HG03521 (cell line): ENCODE measurements at regions not wholly inside any gene's neighbourhood (a gene's known extent, or its start where the extent isn't known, plus 50 kb on each side); places are given as distances from the start of the nearest gene placed in this dataset.

Source experiments
- ATAC-seq: cut with Tn5 transposase; IDR thresholded peaks from one replicate; pipeline ENCODE4 v1.9.1; 2021; ENCODE audit warnings: mild to moderate bottlenecking, moderate library complexity; ENCODE audit not compliant: unreplicated experiment

DNA sequence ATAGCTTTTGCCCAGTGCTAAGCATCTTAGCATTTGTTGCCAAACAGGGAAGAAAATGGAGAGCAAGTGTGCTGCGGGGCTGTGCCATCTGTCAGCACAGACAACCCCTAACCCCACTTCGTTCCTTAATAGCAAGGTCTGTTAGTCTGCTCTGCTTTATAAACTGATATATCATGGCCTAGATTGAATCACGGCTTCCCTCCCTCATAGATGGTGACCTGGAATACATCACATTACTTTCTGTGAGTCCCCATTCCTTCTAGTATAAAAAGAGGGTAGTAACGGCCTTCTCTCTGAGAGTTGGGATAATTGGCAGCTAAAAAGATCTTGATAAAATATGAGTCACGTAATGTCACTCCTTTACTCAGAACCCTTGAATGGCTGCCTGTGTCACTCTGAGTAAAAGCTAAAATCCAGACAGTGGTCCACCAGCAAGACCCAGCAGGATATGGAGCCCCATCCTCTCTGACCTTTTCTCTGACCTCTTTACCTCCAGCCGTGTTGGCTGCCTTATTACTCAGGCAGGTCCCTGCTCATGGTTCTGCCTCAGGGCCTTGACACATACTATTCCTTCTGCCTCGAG, 151.7 kb downstream of the DLEU7 start:
- ATAC-seq, result no peak

DNA sequence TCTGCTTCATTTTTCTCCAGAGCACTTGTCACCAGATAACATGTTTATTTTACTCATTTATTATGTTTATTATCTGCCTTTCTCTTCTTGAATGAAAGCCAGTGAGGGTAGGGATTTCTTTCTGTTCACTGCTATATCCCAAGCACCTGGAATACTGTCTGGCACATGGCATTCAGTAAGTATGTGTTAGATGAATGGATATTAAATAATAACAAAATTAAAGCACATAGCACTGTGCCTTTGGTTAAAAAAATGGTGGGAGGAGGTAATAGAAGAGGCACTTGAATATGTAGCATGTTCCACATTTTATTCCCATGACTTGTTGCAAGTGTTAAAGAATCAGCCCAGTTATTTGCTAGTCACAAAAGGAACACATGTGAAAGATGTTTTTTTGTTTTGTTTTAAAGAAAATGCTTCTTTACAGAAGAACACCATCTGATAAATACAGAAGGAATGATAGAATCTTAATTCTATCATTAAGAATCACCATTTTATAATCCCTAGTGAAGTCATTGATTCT, 151.0 kb downstream of the DLEU7 start:
- ATAC-seq, result no peak

DNA sequence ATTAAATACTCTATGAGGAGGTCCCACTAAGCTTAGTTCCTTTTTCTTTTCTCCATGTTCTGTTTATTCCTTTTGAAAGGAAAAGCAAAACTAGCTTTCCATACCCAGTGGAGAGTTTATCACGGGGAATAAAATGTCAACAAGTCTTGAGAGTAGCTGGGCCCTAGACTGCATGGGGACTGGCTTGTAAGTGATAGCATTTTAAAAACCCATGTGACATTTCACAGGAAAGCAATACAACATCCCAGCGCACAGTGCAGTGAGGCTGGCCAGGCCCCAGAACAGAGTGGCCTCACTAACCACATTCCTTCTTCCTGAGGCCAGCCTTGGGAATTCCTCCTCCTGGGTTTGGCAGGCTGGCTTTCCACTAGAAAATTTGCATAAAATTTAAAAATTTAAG, 149.8 kb downstream of the DLEU7 start:
- ATAC-seq, result no peak

DNA sequence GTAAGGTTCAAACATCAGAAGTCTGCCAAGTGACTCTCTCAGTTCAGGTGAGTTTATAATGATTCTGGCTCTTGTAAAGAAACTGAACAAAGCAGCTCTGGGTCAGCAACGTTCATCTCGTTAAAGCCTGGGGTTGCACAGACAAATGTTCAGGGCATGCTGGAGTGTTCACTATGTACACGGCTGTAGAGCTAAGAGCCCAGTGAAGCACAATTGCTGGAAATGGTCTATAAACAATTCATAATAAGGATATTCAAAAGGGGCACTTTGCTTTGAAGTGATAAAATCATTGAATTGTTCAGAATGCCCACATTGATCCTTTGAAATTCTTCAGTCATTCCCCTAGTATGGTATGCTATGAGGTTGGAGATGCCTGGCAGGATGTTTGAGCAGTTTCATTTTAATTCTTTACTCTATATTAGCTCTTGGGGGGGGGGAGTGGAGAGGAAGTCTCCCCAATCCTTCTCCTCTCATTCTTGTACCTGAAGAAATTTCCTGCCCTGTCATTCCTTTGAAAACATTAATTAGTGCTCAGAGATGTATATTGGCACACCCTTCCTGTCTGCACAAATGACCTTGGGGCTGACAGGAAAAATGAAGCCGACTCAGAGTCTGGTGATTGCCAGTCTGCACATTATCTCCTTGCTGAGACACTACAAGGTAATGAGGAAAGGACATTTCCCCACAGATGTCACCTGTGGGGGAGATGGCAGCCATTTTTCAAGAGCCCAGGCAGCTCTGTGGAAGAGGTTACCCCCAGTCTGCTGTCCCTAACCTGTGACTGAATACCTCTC, 145.5 kb downstream of the DLEU7 start:
- ATAC-seq, result no peak

DNA sequence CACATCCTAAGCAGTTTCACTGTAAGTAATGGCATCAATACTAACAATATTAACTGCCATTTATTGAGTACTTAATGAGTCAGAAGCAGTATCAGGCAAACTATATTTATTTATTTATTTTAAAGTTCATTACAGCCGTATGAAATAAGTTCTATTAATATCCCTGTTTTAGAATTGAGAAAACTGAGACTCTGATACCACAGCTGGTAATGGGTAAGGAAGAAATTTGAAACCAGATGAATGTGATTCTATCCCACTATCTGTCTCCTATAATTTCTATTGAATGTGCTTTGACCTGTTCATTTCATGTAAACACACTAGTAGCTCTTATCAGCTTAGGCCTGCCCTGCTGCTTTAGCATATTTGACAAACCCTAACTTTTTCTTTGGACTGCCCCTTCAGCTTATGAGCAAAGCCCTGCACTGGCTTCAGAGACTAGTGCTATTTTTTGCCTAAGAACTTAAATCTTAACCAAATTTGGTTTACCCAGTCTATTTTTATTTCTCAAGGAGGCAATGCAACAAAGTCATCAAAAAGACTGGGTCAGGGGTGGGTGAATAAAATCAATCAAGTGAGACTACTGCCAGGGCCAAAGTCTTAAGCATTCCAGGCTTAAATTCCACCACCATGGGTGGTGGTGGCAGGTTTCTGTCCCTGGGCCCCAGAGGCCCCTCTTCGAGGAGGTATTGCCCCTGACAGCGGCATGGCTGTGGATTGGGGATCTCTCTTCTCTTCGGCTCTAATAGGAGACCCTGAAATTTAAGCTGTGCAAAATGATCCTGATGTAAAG, 143.4 kb downstream of the DLEU7 start:
- ATAC-seq, result no peak

DNA sequence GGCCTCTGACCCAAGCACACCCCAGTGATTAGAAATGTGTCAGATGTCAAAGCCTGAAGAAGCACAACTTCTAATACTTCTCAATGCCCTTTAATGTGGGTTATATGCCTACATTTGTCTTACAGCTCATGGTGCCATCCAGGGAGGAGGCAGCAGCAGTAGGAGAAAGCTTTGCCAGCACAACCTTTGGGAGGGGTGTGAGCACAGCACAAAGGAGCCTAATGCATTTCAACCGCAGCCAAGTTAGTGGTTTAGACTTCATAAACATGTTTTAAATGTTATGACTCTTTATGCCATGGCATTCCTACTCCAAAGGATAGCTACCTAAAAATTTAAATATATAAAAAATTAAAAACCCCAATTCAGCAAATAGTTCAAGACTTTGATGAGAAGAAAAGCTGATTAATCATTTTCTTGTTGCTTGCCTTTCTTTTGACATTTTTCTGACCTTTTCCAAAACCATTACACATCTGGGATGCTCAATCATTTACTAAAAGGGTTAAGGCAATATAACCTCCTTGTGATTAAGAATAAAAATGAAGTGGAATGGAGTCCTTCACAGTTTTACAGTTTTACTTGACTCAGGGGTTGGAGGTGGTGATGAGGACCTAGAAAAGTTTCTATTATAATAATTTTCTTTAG, 142.7 kb downstream of the DLEU7 start:
- ATAC-seq, result no peak

DNA sequence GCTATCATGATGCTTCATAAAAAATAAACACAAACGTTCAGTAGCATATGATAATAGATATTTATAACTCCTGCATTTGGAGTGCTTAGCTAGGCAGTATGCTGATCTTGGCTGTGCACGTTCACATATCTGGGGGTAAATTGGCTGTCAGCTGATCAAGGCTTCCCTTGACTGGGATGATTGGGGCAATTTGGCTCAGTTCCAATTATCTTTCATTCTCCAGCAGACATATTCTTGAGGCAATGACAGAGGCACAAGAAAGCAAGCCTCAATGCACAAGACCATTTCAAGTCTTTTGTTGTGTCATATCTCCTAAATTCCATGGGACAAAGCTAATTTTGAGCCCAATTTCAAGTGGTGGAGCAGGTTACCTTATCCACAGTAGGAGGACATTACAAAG, 142.0 kb downstream of the DLEU7 start:
- ATAC-seq, result no peak

DNA sequence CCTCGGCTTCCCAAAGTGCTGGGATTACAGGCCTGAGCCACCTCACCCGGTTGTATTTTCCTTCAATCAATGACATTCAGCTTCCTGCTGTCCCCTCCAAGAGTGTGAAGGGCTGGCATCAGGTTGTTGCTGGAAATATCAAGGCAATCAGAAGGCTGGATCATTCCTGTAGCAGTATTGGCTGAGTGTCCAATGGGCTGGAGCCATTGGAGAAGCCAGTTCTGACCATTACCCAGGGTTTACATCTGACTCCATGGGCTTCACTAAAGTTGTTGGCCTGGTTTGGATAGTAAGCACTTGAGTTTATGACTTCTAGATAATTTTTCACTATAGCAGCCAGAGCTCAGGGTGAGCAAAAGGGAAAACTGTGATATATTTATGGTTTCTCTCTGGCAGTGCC, 137.0 kb downstream of the DLEU7 start:
- no peak for ATAC-seq

DNA sequence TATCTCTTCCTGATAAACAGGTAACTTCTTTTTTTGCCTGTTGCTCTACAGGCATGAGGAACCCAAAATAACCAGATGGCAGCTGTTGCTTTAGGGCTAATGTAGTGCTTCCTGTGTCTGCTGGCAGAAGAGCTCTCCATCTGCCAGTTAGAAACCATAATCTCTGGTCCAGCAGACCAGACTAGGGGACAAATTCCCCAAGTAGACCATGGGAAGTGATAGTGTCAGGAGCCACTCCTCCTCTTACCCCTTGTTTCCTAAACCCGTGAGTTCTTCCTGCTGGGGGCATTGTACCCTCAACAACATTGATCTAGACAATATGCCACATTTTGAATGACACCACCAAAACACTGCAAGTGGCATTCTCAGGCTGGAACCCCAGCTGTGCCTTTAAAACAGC, 135.9 kb downstream of the DLEU7 start:
- ATAC-seq, result no peak

DNA sequence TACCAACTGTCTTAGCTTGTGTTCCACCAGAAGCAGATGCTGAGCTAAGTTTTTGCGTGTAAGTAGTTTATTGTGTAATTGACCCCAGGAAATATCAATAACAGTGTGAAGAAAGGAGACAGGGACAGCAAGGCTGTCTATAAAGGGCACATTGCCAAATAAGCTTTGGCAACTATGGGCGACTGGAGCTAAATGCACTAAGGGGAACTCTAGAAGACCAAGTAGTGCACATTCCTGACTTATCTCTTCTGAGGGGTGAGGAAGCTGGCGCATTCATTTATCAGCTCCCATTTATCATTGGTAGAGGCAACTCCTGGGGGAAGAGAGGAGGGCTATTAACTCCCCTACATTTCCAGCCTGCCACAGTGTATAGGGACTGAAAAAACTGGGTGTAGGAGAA, 135.0 kb downstream of the DLEU7 start:
- ATAC-seq, result no peak

DNA sequence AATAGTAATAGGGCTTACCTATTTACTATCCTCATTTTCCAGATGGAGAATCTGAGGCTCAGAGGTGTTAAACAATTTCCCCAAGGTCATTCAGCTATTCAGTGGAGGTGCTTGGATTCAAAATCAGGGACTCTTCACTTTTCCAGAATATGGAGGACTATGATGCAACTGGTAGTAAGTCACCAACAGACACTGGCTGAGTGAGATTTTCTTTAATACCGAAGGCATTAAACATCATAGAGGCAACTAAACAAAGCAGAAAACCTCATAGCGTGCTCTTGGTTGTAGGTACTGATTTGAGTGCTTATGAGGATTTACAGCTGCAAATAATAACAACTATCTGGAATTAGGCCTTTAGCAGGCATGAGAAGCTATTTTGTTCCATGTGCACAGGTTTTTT, 134.4 kb downstream of the DLEU7 start:
- ATAC-seq, result no peak

DNA sequence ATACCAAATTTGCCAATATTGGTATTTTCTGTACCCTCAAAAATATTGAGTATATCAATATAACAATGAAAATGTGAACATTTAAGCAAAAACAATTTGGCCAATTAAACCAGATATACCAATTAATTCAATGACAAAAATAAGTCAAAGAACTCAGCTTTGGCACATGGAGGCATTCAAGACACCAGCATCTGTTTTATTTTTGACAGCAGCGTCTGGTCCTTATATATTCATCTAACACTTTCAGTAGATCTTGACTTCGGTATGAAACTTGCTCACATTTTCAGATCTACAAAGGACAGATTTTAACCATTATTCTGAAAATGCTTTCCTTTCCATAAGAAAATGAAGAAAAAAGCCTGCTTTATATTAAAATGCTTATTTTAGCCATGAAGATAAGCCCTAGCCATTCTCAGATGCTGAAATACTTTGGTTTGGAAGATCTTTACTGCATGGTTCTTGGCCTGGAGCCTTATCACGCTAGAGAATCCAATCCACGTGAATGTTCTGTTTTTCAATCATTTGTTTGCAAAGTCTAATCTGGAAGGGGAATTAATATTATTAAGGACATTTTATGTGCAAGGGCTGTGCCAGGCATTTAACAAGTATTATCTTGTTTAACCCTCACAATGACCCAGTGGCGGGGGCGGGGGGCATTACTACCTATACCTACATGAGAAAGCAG, 132.2 kb downstream of the DLEU7 start:
- ATAC-seq, result no peak

DNA sequence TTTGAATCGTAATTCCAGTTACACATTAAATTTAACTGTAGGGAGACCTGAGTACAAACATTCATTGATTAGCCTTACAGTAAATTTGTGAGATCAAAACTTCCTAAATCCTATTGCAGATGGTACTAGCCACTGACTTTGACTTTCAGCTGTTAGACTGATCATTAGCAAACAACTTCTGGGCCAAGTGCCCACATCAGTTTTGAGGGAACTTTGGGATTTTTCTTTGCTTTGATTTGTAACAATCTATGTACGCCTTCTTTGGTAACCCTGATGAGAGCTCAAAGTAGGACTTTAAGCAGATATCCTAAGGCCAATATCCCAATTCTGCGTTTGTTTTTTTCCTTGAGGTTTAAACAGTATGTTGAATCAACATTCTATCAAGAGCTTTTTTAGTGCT, 131.5 kb downstream of the DLEU7 start:
- ATAC-seq, result no peak

DNA sequence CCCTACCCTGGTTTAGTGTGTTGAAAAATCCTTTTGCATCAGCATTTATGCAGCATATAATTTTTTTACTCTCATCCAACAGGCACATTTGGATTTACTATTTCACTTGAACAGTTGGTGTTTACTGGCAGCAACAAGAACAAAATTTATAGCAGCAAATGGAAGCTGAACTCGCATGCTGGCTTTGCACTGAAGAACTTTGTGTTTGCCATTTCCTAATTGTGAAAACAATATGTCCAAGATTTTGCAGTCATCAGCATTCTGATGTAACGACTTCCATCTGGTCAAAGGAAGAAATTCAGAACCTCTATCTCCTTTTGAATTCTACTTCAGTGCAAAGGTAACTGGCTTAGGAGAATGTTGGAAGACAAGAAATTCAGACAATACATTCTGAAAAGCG, 131.0 kb downstream of the DLEU7 start:
- no peak for ATAC-seq

DNA sequence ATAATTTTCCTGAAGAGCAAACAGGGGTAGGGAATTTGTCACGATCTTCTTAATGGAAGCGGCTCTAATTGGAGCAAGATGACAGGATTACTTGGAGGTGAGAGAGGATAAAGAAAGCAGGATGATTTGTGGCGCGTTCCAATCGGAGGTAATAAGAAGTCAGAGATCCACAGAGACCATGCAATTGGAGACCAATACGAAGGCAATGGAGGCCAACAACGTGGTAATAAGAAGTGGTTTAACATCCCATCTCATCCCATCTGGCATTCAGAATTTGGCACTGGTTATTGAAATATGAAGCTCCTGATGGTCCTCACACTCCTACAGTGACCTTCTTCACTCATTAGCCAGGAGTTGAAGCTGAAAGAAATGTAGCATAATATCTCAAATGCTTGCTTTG, 130.6 kb downstream of the DLEU7 start:
- no peak for ATAC-seq

DNA sequence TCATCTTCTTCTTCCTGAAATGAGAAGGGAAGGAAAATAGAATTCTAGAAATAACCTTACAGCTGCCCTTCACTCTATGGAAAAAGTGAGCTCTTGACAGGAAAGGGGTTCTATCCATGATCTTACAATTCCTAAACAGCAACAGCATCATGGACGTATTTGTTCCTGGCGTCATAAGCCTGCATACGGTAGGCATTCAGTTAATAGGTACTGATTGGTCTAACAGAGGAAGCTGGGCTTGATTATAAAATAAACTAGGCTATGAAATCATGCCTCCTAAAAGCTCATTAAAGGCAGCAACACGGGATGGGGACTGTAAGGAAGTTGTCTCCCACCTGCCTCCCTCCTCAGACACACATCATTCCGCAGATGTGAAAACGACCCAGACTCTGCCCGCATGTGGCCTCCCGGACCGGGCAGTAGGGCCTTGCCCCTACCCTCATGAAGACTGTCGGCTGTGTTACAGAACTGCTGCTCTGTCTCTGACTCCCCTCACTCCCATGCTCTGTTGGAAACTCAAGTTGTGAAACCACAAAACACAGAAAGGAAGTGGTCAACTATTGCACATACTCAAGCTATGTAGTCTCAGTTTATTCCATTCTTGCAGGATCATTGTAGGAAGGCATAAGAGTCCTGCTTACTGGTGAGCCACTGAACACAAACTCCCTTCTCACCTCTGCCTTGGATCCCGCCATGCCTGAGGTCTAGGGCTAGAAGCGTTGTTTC, 129.8 kb downstream of the DLEU7 start:
- ATAC-seq, result no peak

DNA sequence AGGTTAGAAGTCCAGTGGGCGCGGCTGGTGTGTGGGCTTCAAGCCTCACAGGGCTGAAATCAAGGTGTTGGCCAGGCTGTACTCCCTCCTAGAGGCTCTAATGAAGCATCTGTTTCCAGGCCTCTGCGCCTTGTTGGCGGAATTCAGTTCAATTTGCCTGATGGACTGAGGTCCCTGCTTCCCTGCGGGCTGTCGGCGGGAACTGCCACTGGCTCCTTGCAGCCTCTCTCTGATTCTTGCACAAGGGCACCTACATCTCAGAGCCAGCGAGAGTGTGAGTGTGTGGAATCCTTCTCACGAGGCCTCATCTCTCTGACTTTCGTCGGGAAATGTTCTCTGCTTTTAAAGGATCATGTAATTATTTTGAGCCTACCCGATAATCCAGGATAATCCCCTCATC, 128.6 kb downstream of the DLEU7 start:
- no peak for ATAC-seq

DNA sequence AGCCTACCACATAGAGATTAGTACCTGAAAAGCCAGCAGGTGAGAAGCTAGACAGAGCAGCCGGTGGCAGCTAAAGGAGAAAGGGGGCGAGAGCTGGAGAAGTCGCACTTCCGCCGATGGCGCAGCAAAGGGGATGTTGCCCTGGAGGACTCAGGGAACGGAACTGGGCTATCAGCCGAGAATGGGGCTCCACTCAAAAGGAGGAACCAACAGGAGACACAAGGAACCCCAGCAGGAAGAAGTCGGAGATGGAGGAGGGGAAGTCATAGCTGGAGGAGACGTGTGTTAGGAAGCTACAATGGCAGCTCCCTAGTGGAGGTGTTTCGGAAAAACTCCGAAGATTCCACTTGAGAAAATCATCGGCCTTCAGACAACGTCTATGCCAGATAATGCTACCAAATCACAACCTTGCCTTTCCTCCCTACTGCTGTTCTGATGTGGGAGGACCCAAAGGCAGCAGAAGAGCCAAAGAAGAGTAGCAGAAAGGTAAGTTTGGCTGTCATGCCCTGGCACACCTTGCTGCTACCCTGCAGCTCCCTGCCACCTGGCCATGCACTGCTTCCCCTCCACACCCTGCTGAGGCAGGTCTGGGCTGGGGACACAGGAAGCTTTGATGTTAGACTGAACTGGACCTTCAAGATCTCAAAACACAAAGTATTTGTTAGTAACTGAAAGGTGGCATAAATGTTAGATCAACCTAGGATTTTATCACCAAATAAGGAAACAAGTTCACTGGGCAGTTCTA, 127.9 kb downstream of the DLEU7 start:
- ATAC-seq, result no peak

DNA sequence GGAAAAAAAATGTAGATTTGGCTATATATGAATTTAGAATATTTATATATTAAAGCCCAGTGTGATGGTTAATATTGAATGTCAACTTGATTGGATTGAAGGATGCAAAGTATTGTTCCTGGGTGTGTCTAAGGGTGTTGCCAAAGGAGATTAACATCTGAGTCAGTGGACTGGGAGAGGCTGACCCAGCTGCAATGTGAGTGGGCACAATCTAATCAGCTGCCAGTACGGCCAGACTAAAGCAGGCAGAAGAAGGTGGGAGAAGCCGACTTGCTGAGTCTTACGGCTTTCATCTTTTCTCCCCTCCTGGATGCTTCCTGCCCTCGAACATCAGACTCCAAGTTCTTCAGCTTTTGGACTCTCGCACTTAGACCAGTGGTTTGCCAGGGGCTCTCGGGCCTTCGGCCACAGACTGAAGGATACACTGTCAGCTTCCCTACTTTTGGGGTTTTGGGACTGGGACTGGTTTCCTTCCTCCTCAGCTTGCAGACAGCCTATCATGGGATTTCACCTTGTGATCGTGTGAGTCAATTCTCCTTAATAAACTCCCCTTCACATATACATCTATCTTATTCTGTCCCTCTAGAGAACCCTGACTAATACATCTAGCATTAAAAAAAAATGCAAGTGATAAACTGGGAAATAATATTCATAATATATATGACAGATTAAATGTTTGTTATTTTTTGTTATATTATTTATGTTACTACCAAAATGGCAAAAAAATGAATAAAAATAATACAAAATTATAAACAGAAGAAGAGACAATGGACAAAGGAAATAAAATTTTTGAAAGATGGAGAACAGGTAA, 122.4 kb downstream of the DLEU7 start:
- no peak for ATAC-seq
